Activated CD4-positive, alpha-beta T cell treated with anti-CD3 and anti-CD28 coated beads, Interleukin-2, amount 10 ng/mL, durations not matched to agents 24 days and 14 days (primary cell): ENCODE measurements at regions not wholly inside any gene's neighbourhood (a gene's known extent, or its start where the extent isn't known, plus 50 kb on each side); places are given as distances from the start of the nearest gene placed in this dataset.

Source experiments
- DNase-seq: peaks from one replicate; pipeline ENCODE4 v3.0.0; 2022
- H3K27ac Mint-ChIP-seq: one replicate; pipeline ENCODE4 v1.8.0; 2022; ENCODE audit warnings: mild to moderate bottlenecking, mixed read lengths
- H3K27me3 Mint-ChIP-seq: one replicate; pipeline ENCODE4 v1.8.0; 2022; ENCODE audit warnings: mixed read lengths
- H3K36me3 Mint-ChIP-seq: one replicate; pipeline ENCODE4 v1.8.0; 2022; ENCODE audit warnings: low read depth, mild to moderate bottlenecking, mixed read lengths
- H3K4me1 Mint-ChIP-seq: one replicate; pipeline ENCODE4 v1.8.0; 2021; ENCODE audit warnings: mixed read lengths
- H3K4me3 Mint-ChIP-seq: one replicate; pipeline ENCODE4 v1.8.0; 2022; ENCODE audit warnings: mild to moderate bottlenecking, moderate library complexity, mixed read lengths
- H3K9me3 Mint-ChIP-seq: one replicate; pipeline ENCODE4 v1.8.0; 2021; ENCODE audit warnings: mixed read lengths
- intact Hi-C: fragments of 100-400 bp; cut with micrococcal nuclease; formaldehyde crosslinking; loops from one replicate; pipeline ENCODE4 v1.15.1; 2023

DNA sequence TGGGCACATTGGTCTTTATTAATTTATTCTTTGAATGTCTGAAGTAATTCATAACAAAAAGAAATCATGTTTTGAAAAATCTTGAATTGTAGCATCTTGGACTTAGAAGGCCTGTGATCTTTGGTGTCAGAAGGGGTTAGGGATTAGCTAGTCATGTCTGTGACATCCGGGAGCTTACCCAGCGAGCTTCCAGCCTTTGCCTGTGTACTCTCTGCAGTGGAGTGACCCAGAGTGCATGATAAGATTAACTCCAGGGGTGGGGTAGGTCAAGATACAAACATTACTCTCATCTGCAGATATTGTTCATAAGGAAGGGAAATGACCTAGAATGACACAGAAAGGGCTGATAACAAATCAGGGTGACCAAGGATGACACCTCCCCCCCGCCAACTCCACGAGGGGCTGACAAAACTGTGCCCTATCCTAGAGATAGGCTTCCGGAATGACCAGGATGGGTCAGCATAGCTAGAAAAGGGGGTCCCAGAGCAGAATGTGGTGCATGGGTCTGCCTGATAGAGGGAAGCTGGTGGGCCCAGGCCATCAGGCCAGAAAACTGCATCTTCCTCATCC, 56.6 kb upstream of the BLCAP start:
- Mint-ChIP-seq H3K4me1 (no peaks in the 10 kb centered on the region), H3K27me3 (peaks cover 17% of the 10 kb centered on the region), H3K9me3 (no peaks in the 10 kb centered on the region), H3K27ac (no peak overlapping the region), H3K36me3 (no peaks in the 10 kb centered on the region), H3K4me3 (no peak overlapping the region)
- intact Hi-C loops, result no loop called here
- DNase-seq, result no peak

DNA sequence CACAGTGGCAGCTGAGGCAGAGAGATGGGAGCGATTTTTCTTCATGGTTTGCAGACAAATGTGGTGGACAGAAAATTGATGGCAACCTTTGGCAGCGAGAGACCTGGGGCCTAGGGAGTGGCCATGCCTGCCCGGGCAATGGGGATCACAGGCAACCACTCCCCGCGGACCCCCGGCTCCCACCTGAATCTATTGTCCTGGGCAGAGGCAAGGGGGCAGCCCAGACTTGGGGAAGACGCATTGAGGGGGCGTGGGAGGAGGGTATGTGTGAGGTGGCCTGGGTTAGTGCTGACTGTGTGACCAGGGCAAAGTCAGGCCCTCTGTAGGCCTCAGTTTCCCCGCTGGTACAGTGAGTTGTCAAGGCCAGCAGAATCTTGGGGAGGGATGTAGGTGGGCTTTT, 53.6 kb upstream of the BLCAP start:
- Mint-ChIP-seq H3K36me3 (no peaks in the 10 kb centered on the region), H3K9me3 (no peaks in the 10 kb centered on the region), H3K4me1 (no peaks in the 10 kb centered on the region), H3K27me3 (peaks cover 14% of the 10 kb centered on the region), H3K4me3 (no peak overlapping the region), H3K27ac (no peak overlapping the region)
- DNase-seq, result no peak
- intact Hi-C loops, result no loop called here

DNA sequence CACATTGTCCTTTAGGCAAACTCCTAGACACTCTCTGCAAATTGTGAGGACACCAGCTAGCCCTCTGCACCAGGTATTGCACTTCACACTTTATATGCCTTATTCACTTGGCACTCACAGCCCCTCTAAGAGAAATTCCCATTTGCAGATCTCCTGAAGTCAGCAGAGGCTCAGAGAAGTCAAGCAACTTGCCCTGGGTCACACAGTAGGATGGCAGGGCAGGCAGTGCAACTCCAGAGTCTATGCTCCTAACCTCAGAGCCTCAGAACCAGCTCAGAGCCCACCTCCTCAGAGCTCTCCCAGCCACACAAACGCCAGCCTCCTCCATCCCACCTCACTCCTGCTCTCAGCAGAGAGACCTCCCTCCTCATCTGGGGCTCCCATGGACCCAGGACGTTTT, 52.4 kb upstream of the BLCAP start:
- intact Hi-C loops, result no loop called here
- Mint-ChIP-seq H3K27ac (no peak overlapping the region), H3K27me3 (peaks cover 10% of the 10 kb centered on the region), H3K36me3 (no peaks in the 10 kb centered on the region), H3K9me3 (no peaks in the 10 kb centered on the region), H3K4me3 (no peak overlapping the region), H3K4me1 (no peaks in the 10 kb centered on the region)
- DNase-seq, result no peak

DNA sequence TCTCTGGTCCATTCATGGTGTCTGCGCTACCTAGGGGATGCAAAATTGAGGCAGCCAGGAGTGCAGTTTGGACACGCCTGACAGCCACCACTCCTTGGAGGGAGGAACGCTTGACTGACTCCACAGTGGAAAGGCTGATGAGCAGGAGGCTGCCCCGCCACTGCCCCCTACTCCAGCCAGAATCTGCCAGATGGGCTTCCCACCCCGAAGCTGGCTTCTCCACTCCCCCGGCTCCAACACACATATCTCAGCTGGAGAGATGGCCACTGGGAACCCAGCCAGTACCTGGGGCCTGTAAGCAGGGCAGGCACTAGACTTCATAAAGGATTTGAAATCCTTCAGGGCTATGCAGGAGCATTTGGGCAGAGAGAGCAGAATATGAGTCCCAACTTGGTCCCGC, 51.4 kb upstream of the BLCAP start:
- no peaks in the 10 kb centered on the region for H3K36me3 Mint-ChIP-seq
- H3K4me1 Mint-ChIP-seq, result no peaks in the 10 kb centered on the region
- no peaks in the 10 kb centered on the region for H3K9me3 Mint-ChIP-seq
- peaks cover 8% of the 10 kb centered on the region for H3K27me3 Mint-ChIP-seq
- H3K4me3 Mint-ChIP-seq, result no peak overlapping the region
- DNase-seq, result no peak
- no peak overlapping the region for H3K27ac Mint-ChIP-seq
- intact Hi-C loops, result no loop called here

DNA sequence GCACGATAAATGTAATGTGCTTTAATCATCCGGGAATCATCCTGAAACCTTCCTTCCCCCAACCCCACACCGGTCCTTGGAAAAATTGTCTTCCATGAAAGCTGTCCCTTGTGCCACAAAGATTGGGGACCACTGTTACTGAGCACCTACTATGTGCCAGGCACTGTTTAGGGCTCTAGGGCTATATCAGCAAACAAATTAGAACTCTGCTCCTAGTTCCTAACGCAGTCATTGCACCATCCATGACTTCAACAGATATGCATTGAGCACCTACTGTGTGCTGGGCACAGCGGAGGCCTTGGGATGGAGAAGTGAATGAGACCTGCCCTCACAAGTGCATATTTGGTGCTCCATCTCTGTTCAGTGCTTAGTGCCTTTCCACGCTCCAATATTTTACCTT, 50.3 kb upstream of the BLCAP start:
- H3K9me3 Mint-ChIP-seq, result no peaks in the 10 kb centered on the region
- no peaks in the 10 kb centered on the region for H3K36me3 Mint-ChIP-seq
- H3K4me3 Mint-ChIP-seq, result no peak overlapping the region
- H3K4me1 Mint-ChIP-seq, result no peaks in the 10 kb centered on the region
- no peak for DNase-seq
- intact Hi-C loops, result no loop called here
- no peak overlapping the region for H3K27ac Mint-ChIP-seq
- peaks cover 6% of the 10 kb centered on the region for H3K27me3 Mint-ChIP-seq
